GM12878 (cell line): ENCODE measurements at regions not wholly inside any gene's neighbourhood (a gene's known extent, or its start where the extent isn't known, plus 50 kb on each side); places are given as distances from the start of the nearest gene placed in this dataset.

Experiments used
- ATAC-seq: fragments of 200-7000 bp; cut with Tn5 transposase; 3 replicates; pipeline ENCODE4 v1.9.1; 2020; ENCODE audit warnings: mild to moderate bottlenecking, moderate library complexity
- BruUV-seq: library from RNA; stranded (reverse); fragments of 400-500 nt; replicated peaks from 2 replicates; lab custom pipeline; 2021; lab: Mats Ljungman, UMichigan
- CTCF ChIA-PET: fragments of 300-600 bp; sonication (Branson Sonifier 250); formaldehyde crosslinking; extraction: SDS; loops from one replicate; lab custom pipeline; 2021; ENCODE audit warnings: inconsistent platforms; lab: Yijun Ruan, JAX
- POLR2A ChIA-PET: fragments of 350-600 bp; formaldehyde crosslinking; extraction: SDS; loops from one replicate; lab custom pipeline; 2021; ENCODE audit warnings: inconsistent platforms; lab: Charles Lee
- RAD21 ChIA-PET: fragments of 300-600 bp; sonication (Branson Sonifier 250); formaldehyde crosslinking; loops from one replicate; lab custom pipeline; 2023; ENCODE audit warnings: antibody characterized with exemption; ENCODE audit not compliant: unreplicated experiment; lab: Charles Lee
- SMC1A ChIA-PET: fragments of 300-600 bp; sonication (Branson Sonifier 250); formaldehyde crosslinking; loops from one replicate; lab custom pipeline; 2023; ENCODE audit not compliant: unreplicated experiment, uncharacterized antibody; lab: Charles Lee
- DNase-seq: peaks from one replicate; pipeline ENCODE4 v3.0.0-alpha.2; 2011; ENCODE audit warnings: low read depth, low spot score
- FAIRE-seq: peaks from 3 replicates; lab custom pipeline; 2011; peaks lifted over from hg19 to GRCh38; lab: Jason Lieb, UNC
- H2AFZ ChIP-seq: 2 replicates; pipeline ENCODE4 v1.6.0; 2011; ENCODE audit warnings: low read depth, low read length, control low read depth; ENCODE audit not compliant: control insufficient read depth
- H3K27ac ChIP-seq: 2 replicates; pipeline ENCODE4 v1.5.1; 2011; ENCODE audit warnings: control low read depth; ENCODE audit not compliant: control insufficient read depth, insufficient read depth
- H3K27me3 ChIP-seq, 2 experiments: replicated peaks in 1 of 2; 2 replicates each; pipeline versions ENCODE4 v1.6.0 to v1.6.1; 2011; ENCODE audit warnings: low read length in 1 of 2; ENCODE audit not compliant: control insufficient read depth in 2 of 2, insufficient read depth in 2 of 2
- H3K36me3 ChIP-seq, 2 experiments: 2 replicates each; pipeline ENCODE4 v1.5.1; 2011; ENCODE audit warnings: low read length in 1 of 2; ENCODE audit not compliant: control insufficient read depth in 2 of 2, insufficient read depth in 2 of 2
- H3K4me1 ChIP-seq: 2 replicates; pipeline ENCODE4 v1.6.1; 2011; ENCODE audit warnings: mild to moderate bottlenecking, low read length, moderate library complexity, mixed read lengths; ENCODE audit not compliant: control insufficient read depth, insufficient read depth
- H3K4me2 ChIP-seq: 2 replicates; pipeline ENCODE4 v1.6.0; 2011; ENCODE audit warnings: control low read depth; ENCODE audit not compliant: control insufficient read depth, insufficient read depth
- H3K4me3 ChIP-seq: fragments of 200-600 bp; sonication (generic); 2 replicates; pipeline ENCODE4 v1.5.1; 2016
- H3K79me2 ChIP-seq: 2 replicates; pipeline ENCODE4 v1.6.0; 2011; ENCODE audit warnings: low read length; ENCODE audit not compliant: control insufficient read depth, insufficient read depth
- H3K9ac ChIP-seq: 2 replicates; pipeline ENCODE4 v1.8.0; 2011; ENCODE audit warnings: low read length, control low read depth, mixed read lengths; ENCODE audit not compliant: control insufficient read depth, insufficient read depth
- H3K9me3 ChIP-seq: replicated peaks from 3 replicates; pipeline ENCODE4 v1.5.1; 2011; ENCODE audit warnings: mild to moderate bottlenecking, low read length; ENCODE audit not compliant: control insufficient read depth, insufficient read depth
- H4K20me1 ChIP-seq: 2 replicates; pipeline ENCODE4 v1.6.0; 2011; ENCODE audit not compliant: control insufficient read depth, insufficient read depth
- ATF3 ChIP-seq: IDR thresholded peaks from 2 replicates; pipeline ENCODE4 v1.6.1; 2011; ENCODE audit warnings: low read depth, mild to moderate bottlenecking, low read length, moderate library complexity, borderline replicate concordance; ENCODE audit errors: extremely low read depth
- BACH1 ChIP-seq: fragments of 450-650 bp; IDR thresholded peaks from 2 replicates; pipeline ENCODE4 v1.6.1; 2017; ENCODE audit warnings: mild to moderate bottlenecking, borderline replicate concordance
- IRF3 ChIP-seq: fragments of 450-650 bp; IDR thresholded peaks from 2 replicates; pipeline ENCODE4 v1.6.1; 2014; ENCODE audit warnings: mild to moderate bottlenecking
- JUNB ChIP-seq: IDR thresholded peaks from 2 replicates; pipeline ENCODE4 v1.6.1; 2016; ENCODE audit warnings: antibody characterized with exemption, mild to moderate bottlenecking
- MEF2A ChIP-seq: IDR thresholded peaks from 2 replicates; pipeline ENCODE4 v1.6.1; 2011; ENCODE audit warnings: low read depth, mild to moderate bottlenecking, low read length, moderate library complexity; ENCODE audit not compliant: insufficient read depth
- POU2F2 ChIP-seq: IDR thresholded peaks from 3 replicates; pipeline ENCODE4 v1.6.1; 2011; ENCODE audit warnings: low read depth, mild to moderate bottlenecking, low read length, borderline replicate concordance
- RUNX3 ChIP-seq: IDR thresholded peaks from 2 replicates; pipeline ENCODE4 v1.6.1; 2012; ENCODE audit warnings: low read length, inconsistent platforms
- SIX5 ChIP-seq: IDR thresholded peaks from 2 replicates; pipeline ENCODE4 v1.6.1; 2011; ENCODE audit warnings: mild to moderate bottlenecking, low read depth, low read length, moderate library complexity; ENCODE audit not compliant: severe bottlenecking
- SMC3 ChIP-seq: IDR thresholded peaks from 2 replicates; pipeline ENCODE4 v1.6.1; 2011; ENCODE audit warnings: low read length, improper control_type of control experiment, borderline replicate concordance
- TARDBP ChIP-seq: IDR thresholded peaks from 2 replicates; pipeline ENCODE4 v1.6.1; 2016; ENCODE audit warnings: borderline replicate concordance
- ZNF384 ChIP-seq: IDR thresholded peaks from 2 replicates; pipeline ENCODE4 v1.6.1; 2012; ENCODE audit warnings: low read depth, mild to moderate bottlenecking, low read length, improper control_type of control experiment, borderline replicate concordance
- WGBS: methylation state at CpG from one replicate; pipeline ENCODE4 v1.1.6; 2016; ENCODE audit warnings: low lambda C conversion rate; ENCODE audit not compliant: insufficient replicate concordance, insufficient coverage; ENCODE audit errors: missing lambda C conversion rate; 5-methylcytosine and 5-hydroxymethylcytosine counted together
- in situ Hi-C: fragments of 300-500 bp; cut with MboI; formaldehyde crosslinking; loops from 9 replicates; pipeline ENCODE4 v1.14.3; 2018; ENCODE audit warnings: mixed read lengths
- intact Hi-C: fragments of 100-400 bp; cut with micrococcal nuclease; formaldehyde crosslinking; loops from one replicate; pipeline ENCODE4 v1.14.2; 2022; ENCODE audit not compliant: unreplicated experiment

DNA sequence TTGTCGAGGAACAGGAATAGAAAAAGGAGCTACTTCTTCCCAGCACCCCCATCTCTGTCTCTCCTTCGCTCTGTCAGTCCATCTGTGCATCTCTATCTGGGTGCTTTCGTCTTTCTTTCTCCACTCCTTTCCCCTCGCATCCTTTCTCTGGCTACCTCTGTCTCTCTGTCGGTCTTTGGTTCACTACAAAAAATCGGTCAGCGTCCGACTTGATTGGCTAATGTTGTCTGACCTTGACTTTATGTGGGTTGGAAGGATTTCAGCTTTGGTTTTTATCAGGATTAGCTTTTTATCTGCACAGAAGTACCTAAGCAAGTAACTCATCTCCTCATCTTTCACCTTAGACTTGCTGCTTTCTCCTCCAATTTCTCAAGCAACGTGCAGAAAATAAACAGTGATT lies 575.2 kb upstream of the ZNF462 start (continued):
- TF ChIP-seq ATF3 (no peak), POU2F2 (no peak), BACH1 (no peak)

- intact Hi-C loops: loop anchor here (5.0 to 10.0 kb wide), 2 partner anchors 574 to 886 kb away; partner anchors contain the start of gene ZNF462
- ChIA-PET POLR2A (no interaction called here), RAD21 (interaction anchor here (1.2 kb wide), 1 partner anchor 565 kb away, joined by 3 read pairs; no protein-coding TSS in a partner anchor)
These were observed 574.3 kb upstream of the ZNF462 start for GRCh38 chr9:106288689-106289088.

More at GRCh38 chr9:106288689-106289088, 574.3 kb upstream of the ZNF462 start:
- SMC1A ChIA-PET: no interaction called here
- Histone ChIP-seq H3K4me2 (no peak overlapping the region), H3K9me3 (no peaks in the 10 kb centered on the region), H3K4me3 (no peak overlapping the region), H3K27ac (no peak overlapping the region), H4K20me1 (no peaks in the 10 kb centered on the region), H3K27me3 (no peaks in the 10 kb centered on the region), H3K79me2 (no peaks in the 10 kb centered on the region), H2AFZ (no peak overlapping the region), H3K4me1 (no peaks in the 10 kb centered on the region), H3K9ac (no peak overlapping the region), H3K36me3 (no peaks in the 10 kb centered on the region)
- in situ Hi-C loops: no loop called here
- TF ChIP-seq SIX5 (no peak), IRF3 (no peak), MEF2A (no peak), SMC3 (no peak), TARDBP (no peak), JUNB (no peak), ZNF384 (no peak), RUNX3 (no peak)
- CTCF ChIA-PET: interaction anchor here (2.9 kb wide), 1 partner anchor 11 kb away, joined by 11 read pairs; no protein-coding TSS in a partner anchor
- 53% methylated on average over 8 of the region's 8 CpGs for WGBS
- FAIRE-seq (no peak), DNase-seq (no peak), ATAC-seq (no peak)
- no TSS peak for BruUV-seq
